ENCODE measurements at regions not wholly inside any gene's neighbourhood (a gene's known extent, or its start where the extent isn't known, plus 50 kb on each side); places are given as distances from the start of the nearest gene placed in this dataset.

DNA sequence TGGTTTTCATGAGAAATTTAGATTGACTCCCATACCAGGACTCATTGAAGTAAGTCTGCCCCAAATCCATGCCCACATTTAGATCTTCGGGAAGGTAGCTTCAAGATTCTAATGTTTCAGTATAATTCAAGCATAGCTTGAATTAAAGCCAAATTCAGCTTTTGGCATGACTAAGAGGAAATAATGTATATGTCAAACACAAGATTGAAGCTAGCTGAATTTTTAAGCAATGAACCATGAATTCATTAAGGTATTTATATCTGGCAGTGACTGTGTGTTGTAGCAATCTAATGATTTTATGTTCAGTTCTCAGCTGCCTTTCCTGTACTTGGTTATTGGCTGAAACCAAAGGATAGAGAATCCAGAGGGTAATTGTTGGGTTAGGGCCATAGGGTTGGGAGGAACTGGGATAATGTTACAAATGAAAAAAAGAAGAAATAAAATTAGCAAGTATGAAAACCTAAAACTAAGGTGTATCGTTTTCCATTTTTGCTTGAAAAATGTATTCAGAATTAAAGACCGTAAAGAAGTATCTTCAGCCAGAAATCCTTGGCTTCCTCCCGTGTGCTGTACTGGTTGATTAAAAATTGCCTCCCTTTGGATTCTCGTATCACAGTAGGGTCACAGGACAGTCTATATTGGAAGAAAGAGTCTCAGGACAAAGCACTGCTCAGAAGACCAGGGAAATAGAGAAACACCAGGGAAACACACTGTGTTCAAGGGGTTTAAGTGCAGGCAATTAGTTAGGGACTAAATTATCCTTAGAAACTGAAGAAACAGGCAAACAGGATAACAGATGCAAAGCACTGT lies 119.0 kb upstream of the FN1 start:
- no peak for DNase-seq (ENCODE audit: extremely low spot score)
- POLR2A ChIA-PET = no interaction called here
- CTCF ChIA-PET = no interaction called here
- TF ChIP-seq TARDBP (IDR thresholded peaks at IDR 0.05) (no peak), BHLHE40 (IDR thresholded peaks at IDR 0.05; ENCODE audit: borderline replicate concordance) (no peak), FOXK2 (IDR thresholded peaks at IDR 0.05) (no peak), SUZ12 (IDR thresholded peaks at IDR 0.05) (no peak), SP1 (IDR thresholded peaks at IDR 0.05) (no peak), ZNF384 (IDR thresholded peaks at IDR 0.05) (no peak), FOXA1 (IDR thresholded peaks at IDR 0.05) (no peak)

DNA sequence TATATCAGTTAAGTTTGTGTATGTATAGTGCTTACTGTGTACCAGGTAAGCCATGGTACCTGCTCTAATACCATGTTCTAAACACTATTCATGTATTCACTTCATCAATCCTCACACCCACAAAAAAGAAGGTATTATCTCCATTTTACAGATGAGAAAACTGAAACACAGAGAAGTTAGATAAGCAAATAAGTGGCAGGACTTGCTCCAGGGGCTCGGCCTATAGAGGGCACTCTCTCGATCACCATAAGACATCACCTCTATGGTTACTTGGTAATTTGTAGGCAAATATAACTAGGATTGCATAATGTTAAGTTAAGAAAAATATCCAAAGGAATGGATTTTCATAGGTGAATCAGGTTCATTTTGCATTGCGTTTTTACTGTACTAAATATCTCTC lies 118.1 kb upstream of the FN1 start:
- ChIA-PET CTCF (no interaction called here), POLR2A (no interaction called here)
- DNase-seq (ENCODE audit: extremely low spot score) = no peak
- TF ChIP-seq ZNF384 (IDR thresholded peaks at IDR 0.05) (no peak), ELF4 (IDR thresholded peaks at IDR 0.05) (no peak), L3MBTL2 (conservative IDR thresholded peaks at IDR 0.05) (no peak), FOXM1 (IDR thresholded peaks at IDR 0.05; ENCODE audit: borderline replicate concordance) (no peak), SP1 (IDR thresholded peaks at IDR 0.05) (no peak), ARNT (IDR thresholded peaks at IDR 0.05) (no peak)

DNA sequence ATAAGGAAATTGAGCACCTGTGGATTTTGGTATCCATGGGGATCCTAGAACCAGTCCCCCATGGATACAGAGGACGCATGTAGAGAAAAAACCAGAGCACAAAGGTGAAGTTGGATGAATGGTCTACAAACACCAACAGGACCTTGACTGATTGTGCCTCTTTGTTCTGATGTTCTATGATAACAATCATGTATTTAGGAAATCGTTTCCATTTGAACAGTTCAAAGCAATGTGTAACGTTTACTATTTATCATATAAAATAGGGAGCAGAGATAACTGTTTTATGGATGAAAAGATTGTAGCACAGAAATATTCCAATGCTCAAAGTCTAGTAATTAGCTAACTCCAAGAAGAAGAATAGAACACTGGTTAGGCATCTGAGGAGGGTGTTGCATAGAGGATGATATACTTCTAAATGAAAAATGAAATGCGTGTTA lies 116.3 kb upstream of the FN1 start:
- ChIA-PET POLR2A (no interaction called here), CTCF (no interaction called here)
- no peak for DNase-seq (ENCODE audit: extremely low spot score)
- TF ChIP-seq L3MBTL2 (conservative IDR thresholded peaks at IDR 0.05) (no peak), HDGF (IDR thresholded peaks at IDR 0.05; ENCODE audit: borderline replicate concordance) (no peak), FOXA1 (IDR thresholded peaks at IDR 0.05) (no peak), NFRKB (IDR thresholded peaks at IDR 0.05) (no peak), CTBP1 (IDR thresholded peaks at IDR 0.05; ENCODE audit: borderline replicate concordance) (no peak), FOXM1 (IDR thresholded peaks at IDR 0.05; ENCODE audit: borderline replicate concordance) (no peak), TARDBP (IDR thresholded peaks at IDR 0.05) (no peak), BHLHE40 (IDR thresholded peaks at IDR 0.05; ENCODE audit: borderline replicate concordance) (no peak), SUZ12 (IDR thresholded peaks at IDR 0.05) (no peak), FOXK2 (IDR thresholded peaks at IDR 0.05) (no peak), ELF4 (IDR thresholded peaks at IDR 0.05) (no peak)

DNA sequence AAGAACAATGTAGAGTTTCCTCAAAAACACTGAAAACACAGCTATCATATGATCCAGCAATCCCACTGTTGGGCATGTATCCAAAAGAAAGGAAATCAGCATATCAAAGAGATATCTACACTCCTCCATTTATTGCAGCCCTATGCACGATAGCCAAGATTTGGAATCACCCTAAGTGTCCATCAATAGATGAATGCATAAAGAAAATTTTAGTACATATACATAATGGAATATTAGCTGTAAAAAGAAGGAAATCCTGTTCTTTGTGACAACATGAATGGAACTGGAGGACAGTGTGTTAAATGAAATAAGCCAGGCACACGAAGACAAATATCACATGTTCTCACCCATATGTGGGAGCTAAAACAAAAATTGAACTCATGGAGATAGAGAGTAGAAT lies 114.5 kb upstream of the FN1 start:
- CTCF ChIA-PET = no interaction called here
- no peak for DNase-seq (ENCODE audit: extremely low spot score)
- TF ChIP-seq SP1 (IDR thresholded peaks at IDR 0.05) = no peak
- TF ChIP-seq FOXA1 (IDR thresholded peaks at IDR 0.05) = no peak
- no peak for TF ChIP-seq TARDBP (IDR thresholded peaks at IDR 0.05)
- TF ChIP-seq ELF4 (IDR thresholded peaks at IDR 0.05) = no peak
- TF ChIP-seq L3MBTL2 (conservative IDR thresholded peaks at IDR 0.05) = no peak
- no peak for TF ChIP-seq BHLHE40 (IDR thresholded peaks at IDR 0.05; ENCODE audit: borderline replicate concordance)
- POLR2A ChIA-PET = no interaction called here

DNA sequence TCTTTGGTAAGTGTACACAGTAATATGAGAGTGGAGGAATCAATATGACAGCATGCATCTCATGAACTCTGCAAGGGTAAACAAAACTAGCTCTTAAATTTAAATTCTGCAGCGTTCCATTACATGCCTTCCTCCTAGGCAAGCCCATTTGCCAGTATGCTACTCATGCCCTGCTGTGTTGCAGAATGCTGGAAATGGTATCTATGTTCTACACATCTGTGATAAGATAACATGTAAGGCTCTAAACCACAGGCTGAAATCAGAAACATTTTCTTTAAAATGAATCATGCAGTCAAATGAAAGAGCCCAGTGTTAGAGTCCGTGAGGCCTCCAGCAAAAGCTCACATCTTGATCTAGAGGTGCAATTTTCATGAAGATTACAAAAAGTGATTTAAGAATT lies 112.8 kb upstream of the FN1 start:
- ChIA-PET CTCF (interaction anchor here (0.5 kb wide), 1 partner anchor 38 kb away, joined by 4 read pairs; no protein-coding TSS in a partner anchor), POLR2A (no interaction called here)

DNA sequence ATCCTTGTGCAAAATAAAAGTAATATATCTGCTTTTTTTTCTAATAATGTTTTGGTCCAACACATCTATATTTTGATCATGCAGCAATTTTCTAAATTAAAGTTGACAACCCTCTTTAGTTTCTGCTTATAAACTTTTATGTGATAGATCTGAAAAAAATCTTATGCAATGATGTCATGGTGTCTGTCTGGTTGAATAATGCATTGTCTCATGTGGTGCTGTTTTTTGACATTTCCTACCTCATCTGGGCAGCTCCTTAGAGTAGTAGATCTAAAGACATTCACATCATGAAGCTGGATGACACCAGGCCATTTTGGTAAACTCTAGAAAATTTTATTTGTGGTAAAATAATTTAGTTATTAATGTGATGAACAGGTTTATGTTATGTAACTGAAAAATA lies 106.8 kb upstream of the FN1 start:
- TF ChIP-seq SUZ12 (IDR thresholded peaks at IDR 0.05) (no peak), LEF1 (IDR thresholded peaks at IDR 0.05; ENCODE audit: borderline replicate concordance) (no peak), BHLHE40 (IDR thresholded peaks at IDR 0.05; ENCODE audit: borderline replicate concordance) (no peak), HDGF (IDR thresholded peaks at IDR 0.05; ENCODE audit: borderline replicate concordance) (no peak), ELF4 (IDR thresholded peaks at IDR 0.05) (no peak), NFRKB (IDR thresholded peaks at IDR 0.05) (no peak), ARNT (IDR thresholded peaks at IDR 0.05) (no peak), FOXK2 (IDR thresholded peaks at IDR 0.05) (no peak), FOXA1 (IDR thresholded peaks at IDR 0.05) (no peak), TARDBP (IDR thresholded peaks at IDR 0.05) (no peak), FOXM1 (IDR thresholded peaks at IDR 0.05; ENCODE audit: borderline replicate concordance) (no peak), ZNF384 (IDR thresholded peaks at IDR 0.05) (no peak), CTBP1 (IDR thresholded peaks at IDR 0.05; ENCODE audit: borderline replicate concordance) (no peak), SP1 (IDR thresholded peaks at IDR 0.05) (no peak), L3MBTL2 (conservative IDR thresholded peaks at IDR 0.05) (no peak)
- TF ChIP-seq, protein P1, sequence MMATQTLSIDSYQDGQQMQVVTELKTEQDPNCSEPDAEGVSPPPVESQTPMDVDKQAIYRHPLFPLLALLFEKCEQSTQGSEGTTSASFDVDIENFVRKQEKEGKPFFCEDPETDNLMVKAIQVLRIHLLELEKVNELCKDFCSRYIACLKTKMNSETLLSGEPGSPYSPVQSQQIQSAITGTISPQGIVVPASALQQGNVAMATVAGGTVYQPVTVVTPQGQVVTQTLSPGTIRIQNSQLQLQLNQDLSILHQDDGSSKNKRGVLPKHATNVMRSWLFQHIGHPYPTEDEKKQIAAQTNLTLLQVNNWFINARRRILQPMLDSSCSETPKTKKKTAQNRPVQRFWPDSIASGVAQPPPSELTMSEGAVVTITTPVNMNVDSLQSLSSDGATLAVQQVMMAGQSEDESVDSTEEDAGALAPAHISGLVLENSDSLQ (IDR thresholded peaks at IDR 0.05) = no peak
- DNase-seq (ENCODE audit: extremely low spot score) = no peak
- ChIA-PET CTCF (no interaction called here), POLR2A (no interaction called here)

More for the DNA sequence above, 112.8 kb upstream of the FN1 start:
- DNase-seq (ENCODE audit: extremely low spot score) = no peak
- TF ChIP-seq SUZ12 (IDR thresholded peaks at IDR 0.05) (no peak), TARDBP (IDR thresholded peaks at IDR 0.05) (no peak), ARNT (IDR thresholded peaks at IDR 0.05) (no peak), FOXM1 (IDR thresholded peaks at IDR 0.05; ENCODE audit: borderline replicate concordance) (no peak), LEF1 (IDR thresholded peaks at IDR 0.05; ENCODE audit: borderline replicate concordance) (no peak), ZNF384 (IDR thresholded peaks at IDR 0.05) (no peak), FOXK2 (IDR thresholded peaks at IDR 0.05) (no peak), HDGF (IDR thresholded peaks at IDR 0.05; ENCODE audit: borderline replicate concordance) (no peak)

DNA sequence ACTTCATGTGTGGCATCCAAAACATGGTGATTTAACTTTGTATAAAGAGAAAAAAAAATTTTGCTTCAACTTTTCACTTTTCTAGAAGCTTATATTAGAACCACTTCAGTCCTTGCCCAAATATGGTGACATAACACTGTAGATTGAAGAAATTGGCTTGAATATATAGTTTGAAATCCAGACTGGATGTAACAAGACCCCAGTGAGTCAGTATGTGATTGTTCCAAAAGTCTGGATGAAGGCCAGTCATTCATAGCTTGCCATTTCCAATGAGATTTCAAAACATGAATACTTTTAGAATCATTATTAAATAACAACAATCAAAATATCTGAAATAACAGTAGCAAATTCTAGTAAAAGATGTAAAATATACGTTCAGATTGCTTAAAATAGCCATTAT lies 104.8 kb upstream of the FN1 start:
- TF ChIP-seq FOXA1 (IDR thresholded peaks at IDR 0.05) (no peak), TARDBP (IDR thresholded peaks at IDR 0.05) (no peak), NFRKB (IDR thresholded peaks at IDR 0.05) (no peak), BHLHE40 (IDR thresholded peaks at IDR 0.05; ENCODE audit: borderline replicate concordance) (no peak), FOXM1 (IDR thresholded peaks at IDR 0.05; ENCODE audit: borderline replicate concordance) (no peak), HDGF (IDR thresholded peaks at IDR 0.05; ENCODE audit: borderline replicate concordance) (no peak), ZNF384 (IDR thresholded peaks at IDR 0.05) (no peak), FOXK2 (IDR thresholded peaks at IDR 0.05) (no peak), L3MBTL2 (conservative IDR thresholded peaks at IDR 0.05) (no peak), SP1 (IDR thresholded peaks at IDR 0.05) (no peak), ARNT (IDR thresholded peaks at IDR 0.05) (no peak), ELF4 (IDR thresholded peaks at IDR 0.05) (no peak), SUZ12 (IDR thresholded peaks at IDR 0.05) (no peak), CTBP1 (IDR thresholded peaks at IDR 0.05; ENCODE audit: borderline replicate concordance) (no peak), LEF1 (IDR thresholded peaks at IDR 0.05; ENCODE audit: borderline replicate concordance) (no peak)
- TF ChIP-seq, protein P1 (IDR thresholded peaks at IDR 0.05) = no peak
- CTCF ChIA-PET = no interaction called here
- POLR2A ChIA-PET = no interaction called here
- no peak for DNase-seq (ENCODE audit: extremely low spot score)

Measured in HEK293T (cell line).